GM21367 (cell line): ENCODE measurements at regions not wholly inside any gene's neighbourhood (a gene's known extent, or its start where the extent isn't known, plus 50 kb on each side); places are given as distances from the start of the nearest gene placed in this dataset.

ENCODE experiments used
- ATAC-seq: cut with Tn5 transposase; IDR thresholded peaks from one replicate; pipeline ENCODE4 v1.9.1; 2021; ENCODE audit not compliant: unreplicated experiment

- no peak for ATAC-seq
Observed at GRCh38 chr4:180566492-180566891, 1676.7 kb upstream of the TENM3 start.

DNA sequence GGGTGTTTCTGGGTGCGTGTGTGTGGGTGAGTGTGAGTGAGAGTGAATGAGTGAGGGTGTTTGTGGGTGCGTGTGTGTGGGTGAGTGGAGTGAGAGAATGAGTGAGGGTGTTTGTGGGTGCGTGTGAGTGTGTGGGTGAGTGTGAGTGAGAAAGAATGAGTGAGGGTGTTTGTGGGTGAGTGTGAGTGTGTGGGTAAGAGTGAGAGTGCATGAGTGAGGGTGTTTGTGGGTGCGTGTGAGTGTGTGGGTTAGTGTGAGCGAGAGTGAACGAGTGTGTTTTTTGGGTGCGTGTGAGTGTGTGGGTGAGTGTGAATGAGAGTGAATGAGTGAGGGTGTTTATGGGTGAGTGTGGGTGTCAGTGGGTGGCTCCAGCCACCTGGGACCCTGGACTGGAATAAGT lies 1676.1 kb upstream of the TENM3 start:
- no peak for ATAC-seq

- no peak for ATAC-seq
Observed at GRCh38 chr4:180571516-180572055, 1671.6 kb upstream of the TENM3 start.

GRCh38 chr4:180578175-180578574 lies 1665.0 kb upstream of the TENM3 start:
- no peak for ATAC-seq

DNA sequence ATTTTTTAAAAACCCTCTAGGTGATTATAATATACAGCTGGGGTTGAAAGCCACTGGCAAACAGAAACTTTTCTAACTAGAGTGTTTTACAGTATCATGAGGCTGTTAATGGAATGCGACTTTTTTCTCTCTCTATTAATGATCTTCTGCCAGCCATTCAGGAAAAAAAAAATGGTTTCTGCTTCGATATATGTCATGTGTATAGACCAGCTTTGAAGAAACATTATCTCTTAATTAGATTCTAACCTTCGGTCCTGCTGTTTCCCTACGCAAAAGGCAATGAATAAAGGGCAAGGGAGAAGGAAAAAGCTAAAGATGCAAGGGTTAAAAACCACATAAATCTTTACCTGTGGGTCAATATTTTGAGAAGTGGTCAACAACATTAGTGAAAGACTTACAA lies 1662.1 kb upstream of the TENM3 start:
- ATAC-seq = no peak

- ATAC-seq = no peak
Observed at GRCh38 chr4:180587379-180587778, 1655.8 kb upstream of the TENM3 start.

- no peak for ATAC-seq
Observed at GRCh38 chr4:180589575-180589974, 1653.6 kb upstream of the TENM3 start.

DNA sequence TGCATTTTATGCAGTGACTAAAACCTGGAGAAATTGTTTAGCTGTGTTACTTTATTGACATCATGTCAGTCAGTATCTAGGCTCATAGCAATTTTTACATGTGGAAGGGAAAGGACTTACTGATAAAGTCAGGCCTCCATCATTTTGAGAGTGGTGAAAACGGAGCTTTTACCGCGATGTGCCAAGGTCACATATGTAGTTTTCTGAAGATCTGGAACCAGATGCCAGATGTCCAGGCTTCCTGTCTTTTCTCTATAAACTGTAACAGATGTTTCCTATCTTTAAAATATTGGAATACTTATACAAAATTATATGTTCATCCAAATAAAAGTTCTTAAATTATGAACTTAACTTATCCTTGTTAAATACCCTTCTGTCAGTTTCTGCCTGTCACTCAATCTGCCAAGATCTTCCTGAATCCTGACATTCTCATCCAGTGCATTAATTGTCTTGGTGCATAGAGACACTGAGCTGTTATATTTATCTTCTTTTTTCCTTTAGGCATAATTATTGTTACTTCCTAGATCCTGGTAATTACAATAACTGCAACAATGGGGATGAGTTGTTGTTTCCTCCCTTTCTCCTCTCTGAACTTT lies 1646.2 kb upstream of the TENM3 start:
- no peak for ATAC-seq

DNA sequence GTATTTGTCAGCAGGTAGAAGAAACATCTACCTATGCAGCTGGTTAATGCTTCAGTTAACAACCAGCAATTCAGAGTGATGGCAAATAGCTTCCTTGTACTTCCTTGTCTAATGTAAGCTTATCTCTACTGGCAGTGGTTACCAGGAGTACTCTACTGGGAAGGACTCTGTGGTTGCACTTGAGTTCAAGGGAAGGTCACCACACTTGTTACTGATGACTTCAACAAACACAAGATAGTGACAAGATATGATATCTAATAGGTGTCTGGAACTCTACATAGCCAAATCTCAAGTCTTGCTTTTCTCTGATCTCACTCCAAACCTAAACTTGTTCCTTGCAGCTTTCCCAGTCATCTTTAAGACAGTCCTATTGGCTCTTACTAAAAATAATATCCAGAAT lies 1644.9 kb upstream of the TENM3 start:
- ATAC-seq = no peak

DNA sequence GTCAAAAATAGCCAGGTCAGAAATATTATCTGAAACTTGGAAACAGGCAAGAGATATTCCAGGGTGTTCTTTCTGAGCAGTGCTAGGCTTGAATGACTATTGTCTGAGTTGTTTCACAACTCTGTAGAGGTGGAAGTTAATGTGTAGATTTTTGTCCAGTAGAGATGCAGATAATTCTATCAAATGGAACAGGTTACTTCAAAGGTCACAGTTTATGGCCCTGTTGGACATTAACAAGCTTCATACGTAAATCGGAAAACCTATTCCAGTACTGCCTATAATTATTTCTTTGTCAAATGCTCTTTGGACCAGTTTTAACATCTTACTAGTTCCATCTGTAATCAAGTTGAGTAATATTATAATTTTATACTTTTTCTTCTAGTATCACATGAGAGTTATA lies 1639.4 kb upstream of the TENM3 start:
- ATAC-seq = no peak

GRCh38 chr4:180610324-180610723 lies 1632.9 kb upstream of the TENM3 start:
- ATAC-seq = no peak

- no peak for ATAC-seq
Observed at GRCh38 chr4:180615746-180616145, 1627.5 kb upstream of the TENM3 start.

- no peak for ATAC-seq
Observed at GRCh38 chr4:180617196-180617595, 1626.0 kb upstream of the TENM3 start.

GRCh38 chr4:180618396-180618795 lies 1624.8 kb upstream of the TENM3 start:
- ATAC-seq = no peak

- ATAC-seq = no peak
Observed at GRCh38 chr4:180619440-180619839, 1623.8 kb upstream of the TENM3 start.

GRCh38 chr4:180622254-180622653 lies 1620.9 kb upstream of the TENM3 start:
- ATAC-seq = no peak

- ATAC-seq = no peak
Observed at GRCh38 chr4:180625653-180626052, 1617.5 kb upstream of the TENM3 start.

- ATAC-seq = no peak
Observed at GRCh38 chr4:180630012-180630665, 1613.1 kb upstream of the TENM3 start.

- ATAC-seq = no peak
Observed at GRCh38 chr4:180634306-180634705, 1608.9 kb upstream of the TENM3 start.

DNA sequence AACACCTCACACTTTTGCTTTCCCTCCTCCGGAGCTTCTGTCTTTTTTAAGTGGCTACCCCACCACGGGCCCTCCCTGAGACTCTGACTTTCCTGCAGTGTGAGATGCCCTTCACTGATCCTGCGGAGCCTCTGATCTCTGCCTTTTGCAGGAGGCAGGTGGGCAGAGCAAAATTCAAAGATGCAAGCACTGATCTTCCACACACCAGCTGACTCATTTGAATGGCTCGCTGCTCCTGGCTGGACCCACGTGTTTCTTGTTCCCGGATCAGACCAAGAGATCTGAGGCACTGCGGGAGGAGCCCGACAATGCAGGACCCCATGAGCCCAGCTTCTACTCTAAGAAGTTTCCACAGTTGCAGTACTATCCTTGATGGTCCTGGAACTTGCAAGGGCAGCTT lies 1607.9 kb upstream of the TENM3 start:
- ATAC-seq = no peak

DNA sequence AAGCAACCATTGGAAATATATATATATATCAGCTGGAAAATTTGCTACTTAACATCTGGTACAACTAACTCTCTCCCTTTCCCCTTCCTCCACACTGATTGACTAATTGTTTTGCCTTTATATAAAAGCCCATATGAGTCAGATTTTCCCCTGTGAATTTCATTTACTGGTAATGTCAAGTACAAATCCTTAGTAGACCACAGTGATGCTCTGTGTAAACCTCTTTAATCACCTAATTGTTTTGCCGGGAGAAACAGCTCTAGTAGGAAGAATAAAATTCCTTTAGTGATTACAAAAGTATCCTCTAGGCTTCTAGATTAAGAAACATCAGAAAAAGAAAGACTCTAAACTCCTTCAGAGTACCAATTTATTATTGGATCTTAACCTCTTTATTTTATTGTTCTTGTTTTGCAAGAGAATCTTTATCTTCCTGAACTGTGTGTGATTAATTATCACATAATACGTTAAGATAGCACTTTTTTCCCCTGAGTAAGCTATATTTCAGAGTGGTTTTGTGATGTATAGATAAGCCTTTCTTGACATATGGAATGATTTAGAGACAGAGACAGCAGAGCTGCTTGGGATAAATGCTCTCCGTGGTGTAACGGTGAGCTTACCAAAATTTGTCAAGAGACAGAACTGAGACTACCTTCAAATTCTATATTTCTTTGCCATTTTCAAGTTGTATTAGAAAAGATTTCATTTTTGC lies 1606.4 kb upstream of the TENM3 start:
- ATAC-seq = no peak

- ATAC-seq = no peak
Observed at GRCh38 chr4:180637616-180638015, 1605.6 kb upstream of the TENM3 start.
